ENCODE measurements at regions not wholly inside any gene's neighbourhood (a gene's known extent, or its start where the extent isn't known, plus 50 kb on each side); places are given as distances from the start of the nearest gene placed in this dataset.

DNA sequence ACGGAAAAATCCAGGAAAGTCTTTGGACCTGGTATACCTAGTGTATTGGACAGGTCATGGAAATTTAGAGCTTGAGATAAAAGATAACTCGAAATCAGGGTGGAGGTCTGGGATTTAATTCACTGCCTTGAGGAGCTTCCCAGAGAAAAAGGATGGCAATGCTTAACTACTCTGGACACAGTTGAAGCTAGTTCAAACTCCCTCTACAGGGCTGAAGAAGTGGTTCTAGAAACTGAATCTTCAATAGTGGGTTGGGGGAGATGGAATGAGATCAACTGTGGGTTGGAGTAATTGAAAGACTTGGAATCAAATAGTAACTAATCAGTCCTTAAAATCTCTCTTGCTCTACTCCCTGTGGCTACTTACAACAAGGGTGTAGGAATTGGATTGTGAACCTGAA, 600.1 kb downstream of the IRS1 start:
- DNase-seq (ENCODE audit: low spot score) = no peak

DNA sequence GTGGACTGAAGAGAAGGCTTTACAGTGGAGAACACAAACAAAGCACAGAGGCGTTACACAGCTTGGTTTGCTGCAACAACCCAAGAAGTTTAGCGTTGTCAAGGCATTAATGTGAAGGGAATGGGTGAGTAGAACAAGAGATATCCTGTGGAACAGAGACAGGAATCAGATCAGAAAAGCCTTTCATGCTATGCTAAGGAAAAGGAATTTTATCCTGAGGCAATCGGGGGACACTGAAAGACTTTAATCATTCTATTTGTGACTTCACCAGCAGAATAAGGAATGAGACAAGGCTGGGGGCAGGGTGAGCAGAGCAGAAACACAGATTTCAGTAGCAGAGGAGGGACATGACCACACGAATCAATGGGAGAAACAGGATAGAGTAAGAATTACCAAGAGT, 600.7 kb downstream of the IRS1 start:
- no peak for DNase-seq (ENCODE audit: low spot score)

DNA sequence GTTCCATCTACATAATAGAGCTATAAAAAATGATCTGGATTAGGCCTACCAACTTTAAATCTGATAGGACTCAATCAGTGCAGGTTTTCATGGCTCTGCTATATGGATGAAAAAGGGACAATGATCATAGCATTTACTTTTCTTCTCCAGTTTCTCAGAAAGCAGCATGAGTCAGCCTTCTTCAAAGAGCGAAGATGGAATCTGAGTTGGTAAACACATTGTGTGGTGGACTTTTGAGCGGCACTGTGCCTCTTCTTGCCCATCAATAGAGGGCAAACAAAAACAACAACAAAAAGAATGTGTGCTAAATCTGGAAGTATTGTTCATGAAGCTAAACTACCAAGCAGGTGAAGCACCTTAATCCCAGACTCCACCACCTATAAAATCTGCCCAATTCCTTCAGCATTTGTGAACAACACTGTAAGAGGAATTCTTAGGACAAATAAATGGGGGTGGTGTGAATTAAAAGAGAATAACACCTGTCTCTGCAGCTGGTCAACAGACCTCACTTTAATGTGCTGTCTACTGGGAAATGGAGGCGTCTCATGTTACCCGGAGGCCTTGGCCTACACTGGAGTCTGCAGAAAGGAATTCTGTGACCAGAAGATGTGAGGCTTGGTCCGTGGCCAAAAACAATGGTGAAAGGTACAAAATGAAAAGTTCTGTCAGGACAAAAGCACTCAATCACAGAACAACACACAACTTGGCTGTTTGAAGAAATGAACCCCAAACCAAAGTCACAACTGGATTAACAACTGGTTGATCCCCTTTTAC, 609.0 kb downstream of the IRS1 start:
- no peak for DNase-seq (ENCODE audit: low spot score)

DNA sequence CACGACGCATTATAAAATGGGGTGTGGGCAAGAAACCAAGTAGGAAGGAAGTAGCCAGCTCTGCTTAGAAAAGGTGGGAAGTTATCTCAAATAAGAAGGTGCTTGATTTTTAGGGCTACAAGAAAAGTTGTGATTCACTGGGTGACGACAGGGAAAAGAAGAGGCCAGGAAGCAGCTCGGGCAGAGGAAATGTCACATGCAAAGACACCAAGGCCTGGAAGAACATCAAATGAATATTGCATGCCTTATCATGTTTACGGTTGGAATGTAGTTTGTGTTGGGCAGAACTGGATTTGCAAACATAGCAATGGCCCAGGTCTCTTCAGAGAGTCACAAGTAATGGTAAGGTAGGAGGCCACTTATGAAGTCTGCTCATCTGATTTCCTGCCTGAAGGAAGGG, 610.6 kb downstream of the IRS1 start:
- no peak for DNase-seq (ENCODE audit: low spot score)

DNA sequence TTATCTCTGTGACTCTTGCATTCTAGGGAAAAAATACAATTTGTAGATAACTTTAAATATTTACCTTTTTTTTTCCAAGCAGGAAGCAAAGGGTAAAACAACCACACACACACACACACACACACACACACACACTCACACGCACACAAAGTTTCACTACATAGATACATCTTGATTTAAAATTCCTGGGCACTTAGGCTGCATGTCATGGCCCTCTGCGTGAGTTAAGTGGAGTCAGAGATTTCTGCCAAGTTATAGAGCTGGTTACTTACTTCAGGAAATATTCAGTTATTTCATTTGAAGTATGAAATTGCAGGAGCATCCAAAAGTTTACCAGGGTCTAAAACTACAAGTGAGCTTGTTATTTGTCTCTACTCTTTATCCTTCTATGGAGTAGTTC, 612.0 kb downstream of the IRS1 start:
- no peak for DNase-seq (ENCODE audit: low spot score)

DNA sequence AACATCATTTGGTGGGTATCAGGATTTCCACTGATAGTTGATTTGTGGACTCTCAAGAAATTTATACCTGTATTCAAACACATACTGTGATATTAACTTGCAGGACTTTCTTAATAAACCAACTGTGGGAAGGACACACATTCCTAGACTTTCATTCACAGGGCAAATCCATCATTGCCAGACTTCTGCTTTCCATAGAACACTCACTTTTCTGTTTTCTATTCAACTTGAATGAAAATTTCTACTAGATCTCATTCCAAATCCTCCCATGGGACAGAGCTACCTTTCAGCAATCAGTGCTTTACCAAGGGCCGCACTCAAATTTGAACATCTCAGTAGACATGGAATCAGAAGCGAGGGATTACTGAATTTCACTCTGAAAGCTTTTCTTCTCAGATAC, 612.5 kb downstream of the IRS1 start:
- no peak for DNase-seq (ENCODE audit: low spot score)

DNA sequence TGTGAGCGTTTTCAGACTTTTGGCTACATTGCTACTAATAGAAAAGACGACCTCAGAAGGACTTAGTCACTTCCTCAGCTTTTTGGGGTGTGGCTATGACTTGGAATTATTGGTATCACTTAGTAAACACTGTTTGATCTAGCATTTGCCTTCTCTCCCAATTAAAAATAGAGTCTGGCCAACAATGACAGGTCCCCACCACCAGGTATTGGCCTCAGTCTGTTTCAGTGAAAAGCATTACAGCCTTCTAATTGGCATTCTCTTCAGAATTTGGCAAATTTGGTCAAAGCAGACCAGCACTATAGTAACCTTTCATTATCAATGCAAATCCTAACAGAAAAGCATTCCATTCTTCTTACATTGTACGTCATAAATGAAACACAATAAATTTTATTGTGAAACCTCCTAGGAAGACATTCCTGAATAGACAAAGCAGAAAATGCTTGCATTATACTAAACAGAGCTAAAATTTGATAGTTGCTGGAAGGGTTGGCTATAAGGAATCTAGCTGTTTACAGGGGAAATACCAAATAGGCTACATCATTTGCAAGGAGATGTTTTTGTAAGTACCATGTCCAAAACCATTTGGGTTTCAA, 613.9 kb downstream of the IRS1 start:
- DNase-seq (ENCODE audit: low spot score) = no peak

DNA sequence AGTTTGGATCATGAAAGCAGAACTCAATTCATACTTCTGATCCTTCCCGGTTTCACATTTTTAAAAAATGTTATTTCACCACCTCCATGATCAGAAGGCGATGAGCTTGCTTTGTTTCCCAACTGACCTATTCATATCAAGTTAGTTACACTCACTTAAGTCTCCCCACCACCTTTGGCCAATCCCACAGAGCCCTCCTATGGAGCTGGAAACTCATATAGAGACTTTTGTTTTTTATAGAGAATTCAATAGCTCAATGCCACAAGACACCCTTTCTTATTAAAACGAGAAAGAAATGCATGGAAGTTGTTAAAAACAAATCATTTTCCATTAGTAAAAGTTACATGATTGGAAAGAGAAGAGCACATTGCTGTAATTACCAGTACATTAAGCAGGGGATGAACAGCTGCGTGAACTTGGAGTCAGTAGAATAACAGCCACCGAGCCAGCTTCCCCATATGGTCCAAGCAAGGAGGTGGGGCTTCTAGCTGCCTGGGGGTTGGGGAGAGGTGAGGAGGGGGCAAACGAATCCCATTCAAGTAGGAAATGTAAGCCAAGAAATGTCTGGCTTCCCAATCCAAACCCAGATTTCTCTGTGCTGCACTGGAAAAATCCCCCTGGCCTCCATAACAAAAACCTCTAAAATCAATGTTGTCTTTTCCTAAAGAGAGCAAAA, 614.5 kb downstream of the IRS1 start:
- no peak for DNase-seq (ENCODE audit: low spot score)

DNA sequence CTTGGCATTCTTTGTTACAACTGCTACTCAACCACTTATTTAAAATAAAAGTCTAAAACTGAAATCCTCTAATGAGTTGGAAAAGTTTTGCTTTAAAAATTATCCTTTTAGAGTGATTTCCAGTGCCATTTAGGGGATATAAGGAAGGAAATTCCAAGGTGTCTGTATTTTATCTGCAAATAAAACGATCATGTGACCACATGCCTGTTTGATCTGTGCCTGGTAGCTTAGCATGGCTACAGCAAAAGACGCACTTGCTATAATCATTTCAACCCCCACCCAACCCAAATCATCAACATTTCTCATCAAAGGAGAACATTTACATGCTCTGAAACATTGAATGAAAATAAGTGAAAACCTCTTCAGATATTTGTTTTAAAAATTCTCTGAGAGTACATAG, 615.1 kb downstream of the IRS1 start:
- no peak for DNase-seq (ENCODE audit: low spot score)

DNA sequence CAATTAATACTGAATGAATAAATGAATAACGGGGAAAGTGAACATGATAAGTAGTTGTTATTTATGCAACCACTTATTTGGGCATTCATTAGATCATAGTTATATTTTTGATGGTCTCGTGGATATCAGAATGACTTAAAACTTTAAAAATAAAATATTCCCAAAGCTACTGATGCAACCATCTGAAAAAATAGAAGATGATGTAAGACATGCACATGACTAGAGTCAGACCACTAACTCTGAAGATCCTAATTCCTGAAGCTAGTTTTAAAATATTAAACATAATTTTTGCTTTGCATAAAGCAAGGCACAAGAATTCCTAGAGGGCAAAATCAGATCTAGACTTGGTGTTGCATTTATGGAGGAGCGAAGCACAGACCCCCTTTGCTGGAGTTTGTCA, 616.1 kb downstream of the IRS1 start:
- no peak for DNase-seq (ENCODE audit: low spot score)

DNA sequence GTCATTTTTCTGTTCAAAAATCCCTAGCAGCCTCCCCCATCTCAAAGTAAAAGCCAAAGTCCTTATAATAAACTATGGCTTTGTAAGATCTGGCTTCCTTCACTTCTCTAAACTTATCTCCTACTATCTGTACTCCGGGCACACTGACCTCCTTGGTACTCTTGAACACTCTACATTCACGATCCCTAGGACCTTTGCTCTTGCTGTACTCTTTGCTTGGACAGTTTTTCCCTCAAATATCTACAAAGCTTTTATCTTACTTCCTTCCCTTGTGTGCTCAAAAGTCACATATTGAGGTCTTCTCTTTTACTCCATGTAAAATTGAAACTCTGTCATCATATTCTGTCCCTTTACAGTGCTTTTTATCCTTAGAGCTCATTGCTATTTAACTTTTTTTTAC, 616.6 kb downstream of the IRS1 start:
- no peak for DNase-seq (ENCODE audit: low spot score)

DNA sequence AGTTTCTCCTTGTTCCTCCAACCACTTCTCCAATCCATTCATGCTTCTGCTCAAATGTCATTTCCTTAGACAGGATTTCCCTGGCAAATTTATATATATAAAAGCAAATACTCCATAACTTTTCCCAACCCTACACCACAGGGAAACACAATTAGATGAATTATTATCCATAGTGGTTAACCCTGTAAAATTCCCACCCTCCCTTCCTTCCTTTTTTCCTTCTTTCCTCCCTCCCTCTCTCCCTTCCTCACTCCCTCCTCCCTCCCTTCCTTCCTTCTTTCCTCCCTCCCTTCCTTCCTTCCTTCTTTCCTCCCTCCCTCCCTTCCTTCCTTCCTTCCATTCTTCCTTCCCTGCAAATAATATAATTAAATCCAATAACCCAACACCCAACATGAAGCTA, 617.7 kb downstream of the IRS1 start:
- no peak for DNase-seq (ENCODE audit: low spot score)

DNA sequence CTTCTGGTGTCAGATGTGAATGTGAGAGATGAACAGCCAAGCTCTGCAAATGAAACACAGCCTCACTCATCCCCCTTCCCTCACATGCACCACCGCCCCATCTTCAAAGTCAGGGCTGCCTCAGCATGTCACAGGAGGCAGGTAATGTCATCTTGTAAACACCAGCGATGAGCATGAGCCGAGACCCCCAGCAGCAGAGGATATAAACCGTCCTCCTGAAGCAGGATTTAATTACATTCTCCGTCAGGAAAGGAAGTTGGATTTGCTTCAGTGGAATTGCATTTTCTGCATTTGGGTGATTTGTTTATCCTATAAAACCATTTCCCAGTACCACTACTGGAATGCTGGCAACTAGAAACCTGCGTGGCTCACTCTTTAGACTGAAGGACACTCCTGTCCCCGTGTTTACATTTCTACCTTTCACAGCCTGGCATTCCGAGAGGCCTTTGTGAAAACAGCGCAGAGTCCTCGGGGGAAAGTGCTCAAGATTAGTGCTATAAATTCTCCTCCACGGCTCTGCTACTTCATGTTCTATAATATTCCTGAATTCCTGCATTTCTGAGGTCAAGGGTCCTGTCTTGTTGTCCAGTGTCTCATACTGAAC, 619.2 kb downstream of the IRS1 start:
- no peak for DNase-seq (ENCODE audit: low spot score)

DNA sequence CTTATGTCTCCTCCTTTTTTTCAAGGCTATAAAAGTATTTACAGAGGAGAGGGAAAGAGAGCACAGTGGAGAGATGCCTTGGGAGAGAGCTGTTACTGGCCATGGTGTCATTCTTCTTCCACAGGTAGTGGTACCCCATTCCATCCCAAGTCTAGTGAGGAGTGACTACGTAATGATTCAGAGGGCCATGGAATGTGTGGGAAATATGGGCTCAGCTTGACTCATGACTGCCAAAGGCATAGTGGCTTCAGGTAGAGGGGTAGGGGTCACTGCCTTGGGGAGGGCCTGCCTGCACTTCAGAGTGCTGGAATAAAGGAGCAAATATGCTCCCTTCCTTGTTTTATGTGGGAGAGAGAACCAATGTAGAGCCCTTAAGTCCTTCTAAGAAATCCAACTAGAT, 620.6 kb downstream of the IRS1 start:
- no peak for DNase-seq (ENCODE audit: low spot score)

DNA sequence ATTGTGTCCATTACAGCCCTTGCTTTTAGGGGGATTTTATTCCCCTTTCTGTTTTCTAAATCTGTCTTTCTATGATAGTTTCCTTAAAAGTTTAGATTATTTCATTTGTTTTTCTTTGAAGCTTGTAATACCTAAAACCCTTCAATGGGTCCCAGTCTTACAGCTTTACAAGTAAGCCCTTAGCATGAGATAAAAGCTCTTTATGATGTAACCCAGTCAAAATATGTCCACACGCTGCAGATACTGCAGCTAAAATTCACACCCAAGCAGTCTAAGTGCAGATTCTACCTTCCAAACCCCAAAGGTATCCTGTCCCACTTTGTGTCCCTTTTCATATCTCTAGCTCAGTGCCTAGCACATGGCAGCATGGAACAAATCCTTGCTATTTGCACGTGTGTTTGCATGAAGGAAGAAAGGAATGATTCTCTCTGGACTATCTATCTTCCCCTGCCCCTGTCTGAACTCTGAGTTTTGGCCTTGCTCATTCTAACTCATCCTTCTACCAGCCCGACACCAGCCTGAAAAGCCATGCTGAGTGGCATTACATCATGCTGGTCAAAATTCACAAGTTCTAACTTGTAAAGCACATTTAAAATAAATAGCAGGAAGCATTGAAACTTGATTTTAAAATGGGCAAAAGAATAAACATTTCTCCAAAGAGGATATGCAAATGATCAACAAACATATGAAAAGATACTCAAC, 623.2 kb downstream of the IRS1 start:
- no peak for DNase-seq (ENCODE audit: low spot score)

DNA sequence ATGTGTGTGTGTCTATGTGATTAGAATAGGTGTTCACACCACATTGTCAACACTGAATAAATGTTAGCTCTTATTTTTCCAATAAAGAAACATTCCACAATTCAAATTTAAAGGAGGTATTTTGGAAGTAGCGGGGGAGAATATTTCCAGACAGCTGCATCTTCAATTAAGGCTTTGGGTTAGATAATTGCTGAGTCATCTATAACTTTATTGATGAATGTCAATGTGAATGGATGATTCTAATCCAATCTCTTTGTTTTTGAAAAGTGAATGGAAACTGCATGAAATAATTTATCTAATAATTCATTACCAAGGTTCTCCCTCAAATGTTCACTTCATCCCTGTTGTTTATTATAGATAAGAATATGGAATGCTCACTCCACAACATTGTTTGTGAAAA, 625.2 kb downstream of the IRS1 start:
- DNase-seq (ENCODE audit: low spot score) = no peak

DNA sequence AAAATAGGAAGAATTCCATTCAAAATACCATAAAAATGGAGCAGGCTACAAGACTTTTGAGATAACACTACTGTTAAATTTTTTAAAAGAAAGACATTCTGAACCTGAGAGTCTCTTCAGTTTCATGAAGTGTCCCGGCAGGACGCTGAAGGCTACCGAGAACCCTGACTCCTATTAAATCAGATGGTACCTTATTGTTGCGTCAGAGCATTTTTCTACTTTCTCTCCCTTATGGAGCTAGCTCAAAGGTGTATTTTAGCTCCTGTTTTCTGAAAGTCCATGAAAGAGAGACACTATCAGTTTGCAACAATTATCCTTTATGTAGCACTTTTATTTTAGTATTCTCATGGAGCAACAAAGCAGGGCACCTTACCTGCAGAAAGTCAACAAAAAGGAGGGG, 626.7 kb downstream of the IRS1 start:
- no peak for DNase-seq (ENCODE audit: low spot score)

DNA sequence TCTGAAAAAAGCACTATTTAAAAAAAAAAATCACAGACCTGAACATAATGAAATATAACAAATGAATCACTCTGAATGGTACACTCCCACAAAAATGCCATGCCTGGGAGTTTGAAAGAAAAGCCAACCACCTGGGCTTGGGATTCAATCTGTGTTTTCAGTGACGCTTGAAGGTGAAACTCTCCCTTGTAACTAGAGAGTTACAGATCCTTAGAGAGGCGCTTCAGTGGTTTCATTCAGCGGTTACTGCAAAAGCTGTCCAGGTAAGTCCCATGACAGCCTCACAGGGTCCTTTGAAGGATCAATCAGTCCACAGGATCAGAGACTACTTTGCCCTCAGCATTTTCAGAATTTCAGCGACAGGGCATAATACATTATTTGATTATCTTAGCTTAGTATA, 627.3 kb downstream of the IRS1 start:
- no peak for DNase-seq (ENCODE audit: low spot score)

DNA sequence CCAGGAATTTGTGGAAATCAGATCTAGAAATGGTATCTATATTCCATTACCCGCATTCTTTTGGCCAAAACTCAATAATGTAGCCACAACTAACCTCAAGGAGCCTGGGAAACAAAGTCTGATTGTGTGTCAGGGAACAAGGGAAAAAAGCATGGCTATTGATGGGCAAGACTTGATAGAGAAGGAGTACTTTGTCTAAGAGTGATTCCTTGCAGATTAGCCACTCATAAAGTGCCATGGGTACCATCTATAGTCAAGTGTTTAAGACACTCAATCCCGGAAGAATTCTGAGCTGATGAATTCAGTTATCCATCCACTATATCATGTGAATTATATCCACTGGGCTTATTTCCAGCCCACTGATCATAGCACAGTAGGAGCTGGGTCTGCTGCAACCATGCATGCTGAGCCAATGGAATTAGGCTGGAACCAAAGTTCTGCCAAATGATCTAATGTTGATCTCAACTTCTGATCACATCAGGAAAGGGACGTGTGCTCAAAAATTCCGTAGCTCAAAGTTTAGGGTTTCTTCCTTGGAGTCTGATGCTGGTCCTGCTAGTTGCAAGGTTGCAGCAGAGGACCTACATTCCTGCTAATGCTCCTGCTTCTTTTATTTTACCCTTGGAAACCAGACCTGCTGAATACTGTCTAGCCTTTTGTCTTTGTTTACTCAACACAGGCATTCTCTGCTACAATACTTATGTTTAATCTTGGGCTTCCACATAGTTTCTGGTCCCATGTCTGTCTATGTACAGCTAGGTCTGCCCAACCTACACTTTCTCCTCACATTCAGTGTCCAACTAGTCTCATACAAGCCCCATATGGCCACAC, 629.7 kb downstream of the IRS1 start:
- no peak for DNase-seq (ENCODE audit: low spot score)

DNA sequence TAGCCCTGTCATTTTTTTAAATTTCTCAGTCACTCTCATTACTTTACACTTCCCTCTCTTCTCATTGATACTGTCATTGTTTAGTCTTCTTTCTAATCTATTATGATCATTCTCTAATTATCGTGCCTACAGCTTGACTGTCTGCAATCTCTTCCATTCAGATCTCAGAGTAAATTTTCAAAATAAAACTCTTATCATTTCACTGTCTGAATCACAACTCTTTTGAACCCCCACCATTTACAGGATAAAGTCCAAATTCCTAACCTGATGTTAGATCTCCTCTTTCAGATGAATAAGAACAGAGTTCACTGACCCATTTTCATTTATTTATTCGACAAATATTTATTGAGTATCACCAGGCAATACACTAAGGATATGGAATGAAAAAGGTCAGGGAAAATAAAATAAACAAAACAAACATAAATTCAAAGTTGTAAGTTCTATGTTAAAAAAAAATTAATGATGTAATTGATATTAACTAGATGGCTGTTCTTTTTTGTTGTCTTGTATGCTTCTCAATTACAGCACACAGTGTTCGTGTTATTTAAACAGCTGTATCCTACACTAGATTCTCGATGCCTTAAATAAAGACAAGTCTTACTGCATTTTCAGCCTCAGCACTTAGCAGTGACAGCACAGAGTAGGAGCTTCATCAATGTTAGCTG, 631.0 kb downstream of the IRS1 start:
- no peak for DNase-seq (ENCODE audit: low spot score)

DNA sequence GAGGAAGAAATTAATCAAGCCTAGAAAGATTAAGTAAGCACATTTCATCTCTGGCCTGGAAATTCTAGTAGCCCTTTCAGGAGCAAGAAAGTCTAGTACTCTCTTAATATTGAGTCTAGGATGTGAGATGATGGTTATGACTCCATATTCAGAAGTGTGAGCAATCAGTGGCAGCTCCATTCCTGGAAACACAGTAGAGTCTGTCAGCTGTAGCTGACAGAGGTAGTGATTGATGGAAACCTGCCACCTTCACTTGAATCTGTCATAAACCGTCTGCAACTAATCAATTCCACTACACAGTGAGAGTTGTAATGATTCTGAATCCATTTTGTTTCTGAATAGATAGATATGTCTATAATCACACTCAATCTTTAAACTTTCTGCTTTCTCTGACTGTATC, 635.1 kb downstream of the IRS1 start:
- no peak for DNase-seq (ENCODE audit: low spot score)

All from CD4-positive, alpha-beta T cell treated with Interleukin-2 at 100 ng/mL for 4 hours (primary cell).